ENCODE measurements at regions not wholly inside any gene's neighbourhood (a gene's known extent, or its start where the extent isn't known, plus 50 kb on each side); places are given as distances from the start of the nearest gene placed in this dataset.

DNA sequence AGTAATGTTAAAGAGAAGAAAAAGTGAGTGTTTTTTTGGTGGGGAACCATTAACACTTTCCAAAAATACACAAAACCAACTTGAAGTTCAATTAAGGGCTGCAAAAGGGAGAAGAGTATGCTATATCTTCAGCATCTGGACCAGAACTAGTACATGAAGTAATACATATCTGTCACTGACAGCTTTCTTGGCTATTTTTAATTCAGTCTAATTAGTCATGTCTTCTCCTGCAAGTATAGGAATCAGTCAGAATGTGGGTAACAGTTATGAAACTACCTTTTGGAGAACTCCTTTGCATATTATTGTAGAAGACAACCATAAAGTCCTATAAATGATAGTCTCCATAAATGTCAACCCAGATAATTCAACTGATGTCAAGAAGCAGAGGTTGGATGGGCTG lies 901.2 kb downstream of the TTLL7 start:
- TF ChIP-seq CTCF (IDR thresholded peaks at IDR 0.05), result no peak
- no peak for TF ChIP-seq POLR2AphosphoS5 (IDR thresholded peaks at IDR 0.05)
